Parathyroid adenoma (tissue), 2 donors: ENCODE measurements at regions not wholly inside any gene's neighbourhood (a gene's known extent, or its start where the extent isn't known, plus 50 kb on each side); places are given as distances from the start of the nearest gene placed in this dataset.

ENCODE experiments used
- H2AFZ ChIP-seq: fragments of 300-600 bp; sonication (generic); one replicate; pipeline ENCODE4 v1.7.0; 2017; ENCODE audit warnings: antibody characterized with exemption, mild to moderate bottlenecking
- H3K27ac ChIP-seq: fragments of 300-600 bp; sonication (generic); one replicate; pipeline ENCODE4 v1.7.0; 2017
- H3K27me3 ChIP-seq: fragments of 300-600 bp; sonication (generic); one replicate; pipeline ENCODE4 v1.7.0; 2017; ENCODE audit warnings: low read length; ENCODE audit not compliant: control insufficient read depth, insufficient read depth
- H3K36me3 ChIP-seq: fragments of 300-600 bp; sonication (generic); one replicate; pipeline ENCODE4 v1.7.0; 2017; ENCODE audit warnings: low read length; ENCODE audit not compliant: control insufficient read depth, insufficient read depth
- H3K4me1 ChIP-seq: fragments of 300-600 bp; sonication (generic); one replicate; pipeline ENCODE4 v1.7.0; 2017; ENCODE audit warnings: control low read depth
- H3K4me2 ChIP-seq: fragments of 300-600 bp; sonication (generic); one replicate; pipeline ENCODE4 v1.7.0; 2017; ENCODE audit warnings: low read length
- H3K4me3 ChIP-seq: fragments of 300-600 bp; sonication (generic); one replicate; pipeline ENCODE4 v1.7.0; 2017; ENCODE audit warnings: low read depth, low read length
- H3K79me2 ChIP-seq: fragments of 300-600 bp; sonication (generic); one replicate; pipeline ENCODE4 v1.7.0; 2017; ENCODE audit warnings: control low read depth
- H3K9ac ChIP-seq: fragments of 300-600 bp; sonication (generic); one replicate; pipeline ENCODE4 v1.7.0; 2017; ENCODE audit warnings: mild to moderate bottlenecking
- H3K9me3 ChIP-seq: fragments of 300-600 bp; sonication (generic); one replicate; pipeline ENCODE4 v1.7.0; 2017; ENCODE audit warnings: low read length; ENCODE audit not compliant: control insufficient read depth
- TF ChIP-seq, protein P1 (sequence below): fragments of 300-600 bp; sonication (generic); IDR thresholded peaks from one replicate; pipeline ENCODE4 v1.7.0; 2017; ENCODE audit warnings: antibody characterized with exemption, mild to moderate bottlenecking
- donor health status: primary hyperparathyroidism.

DNA sequence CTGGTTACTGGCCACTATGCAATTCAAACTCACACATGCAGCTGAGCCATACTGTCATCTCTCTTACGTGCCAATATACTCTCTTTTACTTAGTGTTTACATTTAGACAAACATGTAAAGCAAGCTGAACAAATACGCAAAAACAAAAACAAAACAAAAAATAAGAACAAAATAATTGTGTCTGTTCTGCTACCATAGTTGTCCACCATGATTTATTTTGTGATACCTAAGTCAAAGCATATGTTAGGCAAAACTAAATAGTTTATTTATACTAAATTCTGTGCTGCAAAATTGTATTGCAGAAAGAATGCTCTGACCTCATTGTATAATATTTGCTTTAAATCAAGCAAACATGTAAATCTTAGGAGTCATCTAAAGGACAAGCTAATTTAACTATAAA is 943.2 kb upstream of the AGA start:
- Histone ChIP-seq H3K4me2 (no peak overlapping the region), H3K9ac (no peak overlapping the region), H3K27ac (no peak overlapping the region), H3K79me2 (no peaks in the 10 kb centered on the region), H3K27me3 (no peaks in the 10 kb centered on the region), H3K36me3 (no peaks in the 10 kb centered on the region), H3K9me3 (no peaks in the 10 kb centered on the region), H3K4me3 (no peak overlapping the region), H2AFZ (no peak overlapping the region), H3K4me1 (no peaks in the 10 kb centered on the region)
- TF ChIP-seq, protein P1, sequence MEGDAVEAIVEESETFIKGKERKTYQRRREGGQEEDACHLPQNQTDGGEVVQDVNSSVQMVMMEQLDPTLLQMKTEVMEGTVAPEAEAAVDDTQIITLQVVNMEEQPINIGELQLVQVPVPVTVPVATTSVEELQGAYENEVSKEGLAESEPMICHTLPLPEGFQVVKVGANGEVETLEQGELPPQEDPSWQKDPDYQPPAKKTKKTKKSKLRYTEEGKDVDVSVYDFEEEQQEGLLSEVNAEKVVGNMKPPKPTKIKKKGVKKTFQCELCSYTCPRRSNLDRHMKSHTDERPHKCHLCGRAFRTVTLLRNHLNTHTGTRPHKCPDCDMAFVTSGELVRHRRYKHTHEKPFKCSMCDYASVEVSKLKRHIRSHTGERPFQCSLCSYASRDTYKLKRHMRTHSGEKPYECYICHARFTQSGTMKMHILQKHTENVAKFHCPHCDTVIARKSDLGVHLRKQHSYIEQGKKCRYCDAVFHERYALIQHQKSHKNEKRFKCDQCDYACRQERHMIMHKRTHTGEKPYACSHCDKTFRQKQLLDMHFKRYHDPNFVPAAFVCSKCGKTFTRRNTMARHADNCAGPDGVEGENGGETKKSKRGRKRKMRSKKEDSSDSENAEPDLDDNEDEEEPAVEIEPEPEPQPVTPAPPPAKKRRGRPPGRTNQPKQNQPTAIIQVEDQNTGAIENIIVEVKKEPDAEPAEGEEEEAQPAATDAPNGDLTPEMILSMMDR: no peak

GRCh38 chr4:178387756-178388155 is 945.5 kb upstream of the AGA start:
- Histone ChIP-seq H3K36me3 (no peaks in the 10 kb centered on the region), H3K4me2 (no peak overlapping the region), H3K9ac (no peak overlapping the region), H3K4me1 (no peaks in the 10 kb centered on the region), H3K79me2 (no peaks in the 10 kb centered on the region), H2AFZ (no peak overlapping the region), H3K27ac (no peak overlapping the region), H3K4me3 (no peak overlapping the region), H3K9me3 (no peaks in the 10 kb centered on the region), H3K27me3 (no peaks in the 10 kb centered on the region)
- TF ChIP-seq, protein P1: no peak

DNA sequence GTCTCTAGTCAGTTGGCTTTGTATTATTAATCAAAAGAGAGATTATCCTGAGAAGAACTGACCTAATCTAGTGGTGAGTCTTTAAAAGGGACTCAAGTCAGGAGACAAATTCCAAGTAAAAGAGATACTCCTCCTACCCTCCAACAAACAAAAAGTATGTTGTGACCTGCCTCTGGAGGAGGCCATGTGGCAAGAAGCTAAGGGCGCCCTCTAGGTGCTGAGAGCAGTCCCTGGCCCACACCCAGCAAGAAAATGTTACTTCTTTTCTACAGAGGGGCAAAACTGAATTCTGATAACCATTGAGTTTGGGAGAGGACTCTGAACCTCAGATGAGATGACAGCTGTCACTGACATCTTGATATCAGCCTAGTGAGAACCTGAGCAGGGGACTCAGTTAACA is 953.6 kb upstream of the AGA start:
- Histone ChIP-seq H3K27me3 (no peaks in the 10 kb centered on the region), H3K79me2 (no peaks in the 10 kb centered on the region), H3K36me3 (no peaks in the 10 kb centered on the region), H3K4me2 (no peak overlapping the region), H3K4me3 (no peak overlapping the region), H3K4me1 (no peaks in the 10 kb centered on the region), H3K9me3 (no peaks in the 10 kb centered on the region), H2AFZ (no peak overlapping the region), H3K27ac (no peak overlapping the region), H3K9ac (no peak overlapping the region)
- TF ChIP-seq, protein P1: no peak

GRCh38 chr4:178412455-178412854 is 970.2 kb upstream of the AGA start:
- Histone ChIP-seq H3K36me3 (no peaks in the 10 kb centered on the region), H2AFZ (no peak overlapping the region), H3K27ac (no peak overlapping the region), H3K27me3 (no peaks in the 10 kb centered on the region), H3K9me3 (no peaks in the 10 kb centered on the region), H3K9ac (no peak overlapping the region), H3K79me2 (no peaks in the 10 kb centered on the region), H3K4me1 (no peaks in the 10 kb centered on the region), H3K4me3 (no peak overlapping the region), H3K4me2 (no peak overlapping the region)
- TF ChIP-seq, protein P1: no peak

DNA sequence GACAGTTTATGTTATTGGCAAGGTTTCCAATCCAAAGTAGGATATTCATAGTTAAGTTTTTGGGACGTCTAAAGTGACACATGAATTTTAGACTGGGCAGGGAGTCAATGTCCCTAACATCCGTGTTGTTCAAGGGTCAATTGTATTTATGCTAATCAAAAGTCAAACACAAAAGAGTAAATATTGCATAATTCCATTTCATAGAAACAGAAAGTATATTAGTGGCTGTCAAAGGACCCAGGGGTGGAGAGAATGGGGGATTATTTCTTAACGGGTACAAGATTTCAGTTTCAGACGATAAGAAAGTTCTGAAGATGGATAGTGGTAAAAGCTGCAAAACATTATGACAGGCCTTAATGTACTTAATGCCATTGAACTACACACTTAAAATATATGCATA is 971.8 kb upstream of the AGA start:
- Histone ChIP-seq H3K9me3 (no peaks in the 10 kb centered on the region), H3K36me3 (no peaks in the 10 kb centered on the region), H2AFZ (no peak overlapping the region), H3K27ac (no peak overlapping the region), H3K4me3 (no peak overlapping the region), H3K79me2 (no peaks in the 10 kb centered on the region), H3K4me2 (no peak overlapping the region), H3K4me1 (no peaks in the 10 kb centered on the region), H3K27me3 (no peaks in the 10 kb centered on the region), H3K9ac (no peak overlapping the region)
- TF ChIP-seq, protein P1: no peak
